Sigmoid colon (tissue), 6 donors: ENCODE measurements at regions not wholly inside any gene's neighbourhood (a gene's known extent, or its start where the extent isn't known, plus 50 kb on each side); places are given as distances from the start of the nearest gene placed in this dataset.
"Not testable (repeated sequence)": the region's sequence is repeated elsewhere in the genome, so short reads cannot be mapped to it uniquely, and the experiment has no call there.

Experiments used
- DNase-seq: peaks from one replicate; pipeline ENCODE4 v3.0.0-alpha.2; 2019
- H3K27ac ChIP-seq, 4 donors: fragments of 200-600 bp; sonication (generic); one replicate each; pipeline ENCODE4 v1.5.1; 2016 to 2019; ENCODE audit warnings: mild to moderate bottlenecking in 1 of 4
- H3K27me3 ChIP-seq, 3 donors: fragments of 200-600 bp; sonication (generic); one replicate each; pipeline ENCODE4 v1.5.1; 2019; ENCODE audit warnings: mild to moderate bottlenecking in 1 of 3
- H3K36me3 ChIP-seq, 4 donors: fragments of 200-600 bp; sonication (generic); one replicate each; pipeline ENCODE4 v1.5.1; 2016 to 2019
- H3K4me1 ChIP-seq, 4 donors: fragments of 200-600 bp; sonication (generic); one replicate each; pipeline ENCODE4 v1.5.1; 2017 to 2019
- H3K4me3 ChIP-seq, 4 donors: fragments of 200-600 bp; sonication (generic); one replicate each; pipeline ENCODE4 v1.5.1; 2017 to 2019; ENCODE audit warnings: mild to moderate bottlenecking in 2 of 4, moderate library complexity in 1 of 4
- H3K9me3 ChIP-seq, 4 donors: fragments of 200-600 bp in 3 of 4; sonication (generic) in 3 of 4; one replicate each; pipeline versions ENCODE4 v1.5.1 to v1.6.1; 2013 to 2019
- POLR2A ChIP-seq, 2 donors: fragments of 450-650 bp; IDR thresholded peaks; one replicate each; pipeline ENCODE4 v1.6.1; 2016; ENCODE audit warnings: antibody characterized with exemption in 2 of 2, mild to moderate bottlenecking in 2 of 2, moderate library complexity in 2 of 2
- POLR2AphosphoS5 ChIP-seq, 4 donors: sonication (generic); formaldehyde crosslinking; IDR thresholded peaks; one replicate each; pipeline ENCODE4 v1.6.1; 2017; ENCODE audit warnings: antibody characterized with exemption in 4 of 4
- WGBS, 2 donors: extraction: QIAGEN DNeasy Blood & Tissue Kit; methylation state at CpG; one replicate each; pipeline ENCODE4 v1.1.7; 2013; 5-methylcytosine and 5-hydroxymethylcytosine counted together
- intact Hi-C: fragments of 100-400 bp; cut with DNase I; formaldehyde crosslinking; loops from one replicate; pipeline ENCODE4 v1.15.1; 2023
- TF ChIP-seq, protein P1 (sequence below), 4 experiments: fragments of 450-650 bp in 3 of 4; fragments of 200-600 bp in 1 of 4; IDR thresholded peaks; one replicate each; pipeline ENCODE4 v1.5.1; 2016 to 2019; ENCODE audit warnings: antibody characterized with exemption in 4 of 4, mild to moderate bottlenecking in 3 of 4, moderate library complexity in 2 of 4
- donor health status: healthy with polysubstance abuse.
- donor health status: healthy.

DNA sequence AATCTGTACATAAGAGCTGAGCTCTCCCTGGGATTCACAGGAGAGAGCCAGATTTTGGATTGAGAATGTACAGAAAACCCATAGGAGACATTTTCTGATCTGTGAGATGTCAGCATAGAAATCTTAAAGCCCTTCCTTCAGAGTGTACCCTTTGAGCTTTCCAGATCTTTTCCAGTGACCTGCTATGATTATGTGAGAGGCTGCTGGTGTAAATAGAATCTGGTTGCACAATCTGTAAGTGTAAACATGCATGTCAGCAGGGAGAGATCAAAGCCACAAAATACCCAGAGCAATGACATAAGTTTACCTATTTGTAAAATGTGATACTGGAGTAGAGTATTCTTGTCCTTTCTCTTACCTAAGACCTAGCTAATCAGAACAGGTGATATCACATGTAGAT lies 471.9 kb downstream of the FOXD4L5 start:
- H3K36me3 ChIP-seq, DNase-seq, H3K27me3 ChIP-seq, H3K27ac ChIP-seq, H3K9me3 ChIP-seq, H3K4me3 ChIP-seq, H3K4me1 ChIP-seq, intact Hi-C loops: not testable (repeated sequence)

DNA sequence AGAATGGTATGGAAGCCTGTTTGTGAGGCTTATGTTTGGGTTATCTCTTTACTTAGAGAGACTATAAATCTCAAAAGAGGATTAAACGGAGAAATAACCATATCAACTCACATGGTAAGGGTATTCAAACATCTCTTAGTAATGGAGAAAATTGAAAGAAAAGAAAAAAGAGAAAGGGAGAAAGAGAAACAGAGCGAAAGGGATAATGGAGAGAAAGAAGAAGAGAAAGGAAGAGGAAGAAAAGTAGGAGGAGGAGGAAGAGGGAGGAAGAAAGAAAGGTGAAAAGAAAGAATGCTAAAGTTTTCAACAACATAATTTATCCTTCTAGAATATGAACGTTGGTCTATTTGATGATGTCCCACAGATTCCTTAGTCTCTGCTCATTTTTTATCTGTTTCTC lies 506.3 kb downstream of the FOXD4L5 start:
- H3K27ac ChIP-seq, H3K9me3 ChIP-seq, DNase-seq, H3K4me1 ChIP-seq, H3K36me3 ChIP-seq, intact Hi-C loops, H3K4me3 ChIP-seq: not testable (repeated sequence)
- WGBS, 2 donors, result 78 to 81% methylated on average over 2 to 3 of the region's 3 CpGs
- peaks cover 0 to 19% (median 0%) of the 10 kb centered on the region in 3 donors for H3K27me3 ChIP-seq

DNA sequence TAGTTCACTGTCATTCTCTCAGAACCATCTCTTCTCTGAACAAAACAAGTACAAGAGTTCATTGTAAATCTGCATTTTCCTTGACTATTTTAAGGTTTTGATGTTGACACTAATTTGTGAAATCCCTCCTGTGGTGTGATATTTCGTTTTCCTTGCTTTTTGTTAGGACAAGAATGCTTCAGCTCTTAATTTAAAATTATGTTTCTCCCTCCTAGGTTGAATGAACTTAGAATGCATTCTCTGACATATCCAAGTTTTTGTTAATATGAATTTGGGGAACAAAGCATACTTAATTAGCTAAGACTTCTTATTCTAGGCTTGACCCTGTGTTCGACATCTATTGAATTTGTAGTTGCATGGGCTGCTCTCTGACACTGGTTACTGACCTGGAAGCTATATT lies 508.7 kb downstream of the FOXD4L5 start:
- H3K27ac ChIP-seq, H3K4me3 ChIP-seq, H3K4me1 ChIP-seq, H3K9me3 ChIP-seq, intact Hi-C loops, DNase-seq, H3K36me3 ChIP-seq: not testable (repeated sequence)
- 17 to 26% methylated on average over 1 of the region's 2 CpGs for WGBS, 2 donors
- TF ChIP-seq POLR2AphosphoS5 (IDR thresholded peaks at IDR 0.05), result peak in 1 of 4 donors; percentile 37
- H3K27me3 ChIP-seq, result peaks cover 0 to 21% (median 0%) of the 10 kb centered on the region in 3 donors

DNA sequence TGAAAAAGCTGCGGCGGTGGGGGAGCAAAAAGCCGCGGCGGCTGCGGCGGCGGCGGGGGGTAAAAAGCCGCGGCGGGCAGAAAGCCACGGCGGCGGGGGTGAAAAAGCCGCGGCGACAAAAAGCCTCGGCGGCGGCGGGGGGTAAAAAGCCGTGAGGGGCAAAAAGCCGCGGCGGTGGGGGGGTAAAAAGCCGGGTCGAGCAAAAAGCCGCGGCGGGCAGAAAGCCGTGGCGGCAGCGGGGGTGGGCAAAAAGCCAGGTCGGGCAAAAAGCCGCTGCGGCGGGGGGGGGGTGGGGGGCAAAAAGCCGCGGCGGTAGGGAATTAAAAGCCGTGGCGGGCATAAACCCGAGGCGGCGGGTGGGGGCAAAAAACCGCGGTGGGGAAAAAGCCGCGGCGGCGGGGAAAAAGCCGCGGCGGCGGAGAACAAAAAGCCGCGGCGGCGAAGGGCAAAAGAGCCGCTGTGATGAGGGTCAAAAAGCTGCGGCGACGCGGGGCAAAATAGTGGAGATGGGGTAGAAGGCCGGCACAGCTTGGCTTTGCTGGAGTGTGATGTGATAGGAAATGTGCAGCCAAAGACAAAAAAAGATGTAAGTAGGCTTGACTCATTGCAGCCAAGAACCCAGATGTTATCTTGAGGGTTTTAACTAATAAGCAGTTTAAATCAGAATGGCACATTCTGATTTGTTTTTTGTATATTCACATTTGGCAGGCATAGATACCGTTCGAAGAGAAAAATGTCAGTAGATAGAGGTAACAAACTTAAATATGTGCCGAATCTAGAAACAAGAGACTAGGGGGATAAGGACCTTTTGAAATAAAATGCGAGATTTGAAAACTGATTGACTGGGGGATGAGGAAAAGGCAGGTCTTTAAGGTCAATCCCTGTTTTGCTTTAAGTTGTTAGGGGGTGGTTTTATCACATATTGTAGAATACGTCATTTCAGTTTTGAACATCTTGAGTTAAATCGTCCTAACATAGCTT lies 509.9 kb downstream of the FOXD4L5 start:
- intact Hi-C loops, H3K4me1 ChIP-seq, H3K36me3 ChIP-seq, H3K9me3 ChIP-seq: not testable (repeated sequence)
- H3K4me3 ChIP-seq, result peak overlapping the region in 3 of 4 donors; percentile 43 to 47 (median 45)
- 1 to 3% methylated on average over 70 of the region's 72 CpGs for WGBS, 2 donors
- peak overlapping the region in 1 of 4 donors; percentile 26 for H3K27ac ChIP-seq
- peaks cover 0 to 21% (median 0%) of the 10 kb centered on the region in 3 donors for H3K27me3 ChIP-seq
- peak; percentile 40 for DNase-seq

DNA sequence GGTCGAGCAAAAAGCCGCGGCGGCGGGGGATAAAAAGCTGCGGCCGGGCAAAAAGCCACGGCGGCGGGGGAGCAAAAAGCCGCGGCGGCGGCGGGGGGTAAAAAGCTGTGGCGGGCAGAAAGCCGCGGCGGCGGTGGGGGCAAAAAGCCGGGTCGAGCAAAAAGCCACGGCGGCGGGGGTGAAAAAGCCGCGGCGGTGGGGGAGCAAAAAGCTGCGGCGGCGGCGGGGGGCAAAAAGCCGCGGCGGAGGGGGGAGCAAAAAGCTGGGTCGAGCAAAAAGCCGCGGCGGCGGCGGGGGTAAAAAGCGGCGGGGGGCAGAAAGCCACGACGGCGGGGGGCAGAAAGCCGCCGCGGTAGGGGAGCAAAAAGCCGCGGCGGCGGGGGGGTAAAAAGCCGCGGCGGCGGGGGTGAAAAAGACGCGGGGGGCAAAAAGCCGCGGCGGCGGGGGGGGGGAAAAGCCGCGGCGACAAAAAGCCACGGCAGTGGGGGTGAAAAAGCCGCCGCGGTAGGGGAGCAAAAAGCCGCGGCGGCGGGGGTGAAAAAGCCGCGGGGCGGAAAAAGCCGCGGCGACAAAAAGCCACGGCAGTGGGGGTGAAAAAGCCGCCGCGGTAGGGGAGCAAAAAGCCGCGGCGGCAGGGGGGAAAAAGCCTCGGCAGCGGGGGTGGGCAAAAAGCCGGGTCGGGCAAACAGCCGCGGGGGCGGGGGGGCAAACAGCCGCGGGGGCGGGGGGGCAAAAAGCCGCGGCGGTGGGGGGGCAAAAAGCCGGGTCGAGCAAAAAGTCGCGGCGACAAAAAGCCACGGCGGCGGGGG lies 510.8 kb downstream of the FOXD4L5 start:
- H3K4me1 ChIP-seq, H3K36me3 ChIP-seq, DNase-seq, H3K9me3 ChIP-seq, intact Hi-C loops: not testable (repeated sequence)
- WGBS, 2 donors, result 2 to 3% methylated on average over 108 of the region's 108 CpGs
- H3K27me3 ChIP-seq, result peaks cover 0 to 21% (median 0%) of the 10 kb centered on the region in 3 donors
- H3K4me3 ChIP-seq, result peak overlapping the region; percentile 8 to 47 (median 44)
- H3K27ac ChIP-seq, result peak overlapping the region in 1 of 4 donors; percentile 26

GRCh38 chr9:64773491-64773931 lies 511.5 kb downstream of the FOXD4L5 start:
- H3K27me3 ChIP-seq, result peaks cover 0 to 21% (median 0%) of the 10 kb centered on the region in 3 donors
- no peaks in the 10 kb centered on the region for H3K36me3 ChIP-seq
- intact Hi-C loops, result no loop called here
- no peaks in the 10 kb centered on the region for H3K9me3 ChIP-seq
- no peak overlapping the region for H3K27ac ChIP-seq
- no peak for DNase-seq
- H3K4me3 ChIP-seq, result peak overlapping the region in 3 of 4 donors; percentile 43 to 47 (median 45)
- TF ChIP-seq, protein P1, sequence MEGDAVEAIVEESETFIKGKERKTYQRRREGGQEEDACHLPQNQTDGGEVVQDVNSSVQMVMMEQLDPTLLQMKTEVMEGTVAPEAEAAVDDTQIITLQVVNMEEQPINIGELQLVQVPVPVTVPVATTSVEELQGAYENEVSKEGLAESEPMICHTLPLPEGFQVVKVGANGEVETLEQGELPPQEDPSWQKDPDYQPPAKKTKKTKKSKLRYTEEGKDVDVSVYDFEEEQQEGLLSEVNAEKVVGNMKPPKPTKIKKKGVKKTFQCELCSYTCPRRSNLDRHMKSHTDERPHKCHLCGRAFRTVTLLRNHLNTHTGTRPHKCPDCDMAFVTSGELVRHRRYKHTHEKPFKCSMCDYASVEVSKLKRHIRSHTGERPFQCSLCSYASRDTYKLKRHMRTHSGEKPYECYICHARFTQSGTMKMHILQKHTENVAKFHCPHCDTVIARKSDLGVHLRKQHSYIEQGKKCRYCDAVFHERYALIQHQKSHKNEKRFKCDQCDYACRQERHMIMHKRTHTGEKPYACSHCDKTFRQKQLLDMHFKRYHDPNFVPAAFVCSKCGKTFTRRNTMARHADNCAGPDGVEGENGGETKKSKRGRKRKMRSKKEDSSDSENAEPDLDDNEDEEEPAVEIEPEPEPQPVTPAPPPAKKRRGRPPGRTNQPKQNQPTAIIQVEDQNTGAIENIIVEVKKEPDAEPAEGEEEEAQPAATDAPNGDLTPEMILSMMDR (IDR thresholded peaks at IDR 0.05), result no peak
- no peak for TF ChIP-seq POLR2A (IDR thresholded peaks at IDR 0.05)
- no peak for TF ChIP-seq POLR2AphosphoS5 (IDR thresholded peaks at IDR 0.05)
- WGBS, 2 donors, result 1 to 2% methylated on average over 50 to 59 of the region's 59 CpGs
- H3K4me1 ChIP-seq, result no peaks in the 10 kb centered on the region

- H3K9me3 ChIP-seq, H3K36me3 ChIP-seq, DNase-seq, intact Hi-C loops, H3K27ac ChIP-seq, H3K4me1 ChIP-seq: not testable (repeated sequence)
- 1% methylated on average over 64 of the region's 67 CpGs for WGBS, 2 donors
- H3K27me3 ChIP-seq, result peaks cover 0 to 21% (median 0%) of the 10 kb centered on the region in 3 donors
- H3K4me3 ChIP-seq, result peak overlapping the region in 3 of 4 donors; percentile 31 to 47 (median 45)
These were observed 512.2 kb downstream of the FOXD4L5 start for GRCh38 chr9:64772751-64773331.

DNA sequence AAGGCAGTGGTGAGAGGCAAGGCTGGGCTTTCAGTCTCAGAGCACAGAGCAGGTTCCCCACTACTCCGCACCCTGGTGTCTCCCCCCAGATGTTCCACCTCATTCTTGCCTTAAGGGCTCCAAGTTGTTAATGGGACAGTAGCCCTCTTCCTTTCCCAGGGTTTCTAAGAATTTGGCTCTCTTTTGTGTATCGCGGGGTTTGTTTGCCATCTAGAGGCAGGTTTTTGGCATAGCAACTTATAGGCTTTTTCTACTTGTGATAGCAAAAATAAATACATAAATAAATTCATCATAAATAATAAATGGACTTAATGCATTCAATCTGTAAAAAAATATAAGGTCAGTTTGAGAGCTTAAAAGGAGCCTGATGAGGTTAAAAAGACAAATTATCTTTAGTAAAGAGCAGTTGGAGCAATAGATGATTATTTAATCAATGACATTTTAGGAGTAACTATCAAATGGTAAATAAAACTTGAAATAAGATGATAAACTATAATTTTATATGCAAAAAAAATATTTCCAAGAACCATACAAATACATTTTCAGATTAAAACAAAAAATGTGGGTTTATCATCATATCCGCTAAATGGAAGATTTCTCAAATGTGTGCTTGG lies 512.8 kb downstream of the FOXD4L5 start:
- DNase-seq, H3K36me3 ChIP-seq, H3K27ac ChIP-seq, intact Hi-C loops, H3K4me1 ChIP-seq, H3K4me3 ChIP-seq, H3K9me3 ChIP-seq: not testable (repeated sequence)
- 0% methylated on average over 2 to 3 of the region's 4 CpGs for WGBS, 2 donors
- peaks cover 0 to 21% (median 0%) of the 10 kb centered on the region in 3 donors for H3K27me3 ChIP-seq
